ENCODE measurements at regions not wholly inside any gene's neighbourhood (a gene's known extent, or its start where the extent isn't known, plus 50 kb on each side); places are given as distances from the start of the nearest gene placed in this dataset.

DNA sequence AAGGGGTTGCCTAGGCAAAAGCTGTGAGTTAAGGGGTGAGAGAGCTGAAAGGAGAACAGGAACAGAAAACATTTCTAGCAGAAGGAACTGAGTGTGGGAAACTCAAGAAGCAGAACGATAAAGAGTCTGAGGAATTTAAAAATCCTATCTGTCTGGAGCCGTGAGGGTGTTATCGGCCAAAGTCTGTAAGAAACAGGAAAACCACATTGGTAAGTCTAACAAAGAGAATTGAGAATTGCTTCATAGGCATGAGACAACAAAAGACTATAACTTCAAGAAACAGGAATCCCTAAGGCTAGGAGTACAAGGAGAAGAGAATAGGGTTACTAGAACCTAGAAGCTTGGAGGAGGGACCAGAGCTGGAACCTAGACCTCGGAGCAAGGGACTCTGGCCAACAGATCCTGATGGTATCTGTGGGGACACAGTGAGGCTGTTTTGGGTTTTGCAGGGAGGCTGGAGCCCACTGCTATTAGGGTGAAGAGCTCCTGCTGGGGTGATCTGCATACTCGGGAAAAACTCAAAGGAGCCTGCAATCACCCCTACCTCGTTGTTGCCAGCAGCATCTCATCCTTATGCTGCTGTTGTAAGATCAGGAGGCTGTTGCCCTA lies 175.6 kb downstream of the FBXO8 start:
- Histone ChIP-seq H3K9me2 (ENCODE audit: insufficient read depth) (no peaks in the 10 kb centered on the region), H3K9ac (ENCODE audit: low read length) (no peak overlapping the region), H3K4me2 (ENCODE audit: low read length) (no peak overlapping the region), H2AFZ (ENCODE audit: low read depth, low read length, poor library complexity, severe bottlenecking) (no peak overlapping the region), H4K20me1 (ENCODE audit: insufficient read depth) (no peaks in the 10 kb centered on the region), H3K36me3 (ENCODE audit: control insufficient read depth in 1 of 2, insufficient read depth in 2 of 2, low read length in 2 of 2) (no peaks in the 10 kb centered on the region), H3K27me3 (ENCODE audit: insufficient read depth, low read length) (peaks cover 65% of the 10 kb centered on the region), H3K79me2 (ENCODE audit: insufficient read depth, low read length) (no peaks in the 10 kb centered on the region), H3K4me3 (replicated peaks in 1 of 2; ENCODE audit: low read depth in 1 of 2, low read length in 2 of 2) (no peak overlapping the region), H3K4me1 (ENCODE audit: control insufficient read depth in 1 of 2, insufficient read depth in 2 of 2, low read length in 2 of 2) (no peaks in the 10 kb centered on the region), H3K27ac (ENCODE audit: low read depth, low read length) (no peak overlapping the region), H3K9me3 (ENCODE audit: control insufficient read depth in 1 of 2, insufficient read depth in 1 of 2, low read depth in 1 of 2, low read length in 2 of 2) (no peaks in the 10 kb centered on the region)
- ChIA-PET RAD21 (ENCODE audit: low non-redundant PET in 1 of 2, low total read pairs in 2 of 2, uncharacterized antibody in 2 of 2, unreplicated experiment in 2 of 2) (no interaction called here), POLR2A (no interaction called here), CTCF (no interaction called here)
- TF ChIP-seq ZBTB33 (IDR thresholded peaks at IDR 0.05; ENCODE audit: extremely low read depth, insufficient replicate concordance, low read length), result no peak
- TF ChIP-seq CEBPB (IDR thresholded peaks at IDR 0.05; ENCODE audit: low read depth), result no peak
- TF ChIP-seq POLR2A (IDR thresholded peaks at IDR 0.05; ENCODE audit: borderline replicate concordance, extremely low read depth, insufficient read depth, insufficient read length), result no peak
- no peak for TF ChIP-seq JUND (IDR thresholded peaks at IDR 0.05)
- no peak for TF ChIP-seq YY1 (IDR thresholded peaks at IDR 0.05; ENCODE audit: extremely low read depth, insufficient replicate concordance, low read depth, low read length)
- TF ChIP-seq POLR2AphosphoS5 (IDR thresholded peaks at IDR 0.05; ENCODE audit: low read depth, low read length), result no peak
- no peak for TF ChIP-seq ZFX (IDR thresholded peaks at IDR 0.05)
- no peak for TF ChIP-seq SIN3A (IDR thresholded peaks at IDR 0.05; ENCODE audit: low read depth)
- TF ChIP-seq, protein P1, sequence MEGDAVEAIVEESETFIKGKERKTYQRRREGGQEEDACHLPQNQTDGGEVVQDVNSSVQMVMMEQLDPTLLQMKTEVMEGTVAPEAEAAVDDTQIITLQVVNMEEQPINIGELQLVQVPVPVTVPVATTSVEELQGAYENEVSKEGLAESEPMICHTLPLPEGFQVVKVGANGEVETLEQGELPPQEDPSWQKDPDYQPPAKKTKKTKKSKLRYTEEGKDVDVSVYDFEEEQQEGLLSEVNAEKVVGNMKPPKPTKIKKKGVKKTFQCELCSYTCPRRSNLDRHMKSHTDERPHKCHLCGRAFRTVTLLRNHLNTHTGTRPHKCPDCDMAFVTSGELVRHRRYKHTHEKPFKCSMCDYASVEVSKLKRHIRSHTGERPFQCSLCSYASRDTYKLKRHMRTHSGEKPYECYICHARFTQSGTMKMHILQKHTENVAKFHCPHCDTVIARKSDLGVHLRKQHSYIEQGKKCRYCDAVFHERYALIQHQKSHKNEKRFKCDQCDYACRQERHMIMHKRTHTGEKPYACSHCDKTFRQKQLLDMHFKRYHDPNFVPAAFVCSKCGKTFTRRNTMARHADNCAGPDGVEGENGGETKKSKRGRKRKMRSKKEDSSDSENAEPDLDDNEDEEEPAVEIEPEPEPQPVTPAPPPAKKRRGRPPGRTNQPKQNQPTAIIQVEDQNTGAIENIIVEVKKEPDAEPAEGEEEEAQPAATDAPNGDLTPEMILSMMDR (IDR thresholded peaks at IDR 0.05 in 2 of 3, conservative IDR thresholded peaks at IDR 0.05 in 1 of 3; ENCODE audit: borderline replicate concordance in 1 of 3, insufficient read depth in 1 of 3, low read depth in 2 of 3, low read length in 2 of 3), result no peak
- DNase-seq (ENCODE audit: low read depth, low spot score), result no peak
- no TSS peak for BruUV-seq (replicated peaks)
- intact Hi-C loops (cut with micrococcal nuclease), result no loop called here
- ATAC-seq, result no peak
